ENCODE measurements at regions not wholly inside any gene's neighbourhood (a gene's known extent, or its start where the extent isn't known, plus 50 kb on each side); places are given as distances from the start of the nearest gene placed in this dataset.

DNA sequence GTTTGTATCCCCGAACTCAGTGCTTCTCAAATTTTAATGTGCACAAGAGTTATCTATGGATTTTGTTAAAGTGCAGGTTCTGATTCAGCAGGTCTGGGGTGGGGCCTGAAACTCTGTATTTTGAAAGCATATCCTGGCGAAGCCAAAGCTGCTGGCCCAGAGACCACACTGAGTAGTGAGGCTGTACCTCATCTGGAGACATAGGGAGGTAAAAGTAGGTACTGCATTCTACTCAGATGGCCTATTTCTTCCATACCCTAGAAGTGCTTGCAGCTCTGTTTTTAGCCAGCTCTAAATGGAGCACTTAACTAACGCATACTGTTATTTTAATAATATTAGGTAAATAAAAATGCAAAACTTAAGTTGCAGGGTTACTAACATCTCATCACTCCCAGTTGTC lies 206.2 kb upstream of the PRNP start:
- intact Hi-C loops (cut with DNase I; ENCODE audit: low total_unique reads) (no loop called here), in situ Hi-C loops (cut with MboI; ENCODE audit: low sequenced_read_pairs in 4 of 4) (no loop called here)
- Histone ChIP-seq H3K9me3 (no peaks in the 10 kb centered on the region), H3K4me1 (no peaks in the 10 kb centered on the region), H3K27me3 (no peaks in the 10 kb centered on the region), H3K27ac (no peak overlapping the region), H3K36me3 (no peaks in the 10 kb centered on the region), H3K4me3 (no peak overlapping the region)
- ATAC-seq (no peak), DNase-seq (no peak)
- TF ChIP-seq, protein P1, sequence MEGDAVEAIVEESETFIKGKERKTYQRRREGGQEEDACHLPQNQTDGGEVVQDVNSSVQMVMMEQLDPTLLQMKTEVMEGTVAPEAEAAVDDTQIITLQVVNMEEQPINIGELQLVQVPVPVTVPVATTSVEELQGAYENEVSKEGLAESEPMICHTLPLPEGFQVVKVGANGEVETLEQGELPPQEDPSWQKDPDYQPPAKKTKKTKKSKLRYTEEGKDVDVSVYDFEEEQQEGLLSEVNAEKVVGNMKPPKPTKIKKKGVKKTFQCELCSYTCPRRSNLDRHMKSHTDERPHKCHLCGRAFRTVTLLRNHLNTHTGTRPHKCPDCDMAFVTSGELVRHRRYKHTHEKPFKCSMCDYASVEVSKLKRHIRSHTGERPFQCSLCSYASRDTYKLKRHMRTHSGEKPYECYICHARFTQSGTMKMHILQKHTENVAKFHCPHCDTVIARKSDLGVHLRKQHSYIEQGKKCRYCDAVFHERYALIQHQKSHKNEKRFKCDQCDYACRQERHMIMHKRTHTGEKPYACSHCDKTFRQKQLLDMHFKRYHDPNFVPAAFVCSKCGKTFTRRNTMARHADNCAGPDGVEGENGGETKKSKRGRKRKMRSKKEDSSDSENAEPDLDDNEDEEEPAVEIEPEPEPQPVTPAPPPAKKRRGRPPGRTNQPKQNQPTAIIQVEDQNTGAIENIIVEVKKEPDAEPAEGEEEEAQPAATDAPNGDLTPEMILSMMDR (IDR thresholded peaks at IDR 0.05 in 4 of 5, conservative IDR thresholded peaks at IDR 0.05 in 1 of 5) = no peak
- no peak for TF ChIP-seq POLR2A (IDR thresholded peaks at IDR 0.05)

GRCh38 chr20:4476903-4477500 lies 209.3 kb upstream of the PRNP start:
- TF ChIP-seq, protein P1 (IDR thresholded peaks at IDR 0.05 in 4 of 5, conservative IDR thresholded peaks at IDR 0.05 in 1 of 5) = no peak
- no peak for TF ChIP-seq POLR2A (IDR thresholded peaks at IDR 0.05)
- Histone ChIP-seq H3K9me3 (no peaks in the 10 kb centered on the region), H3K27ac (no peak overlapping the region), H3K4me1 (no peaks in the 10 kb centered on the region), H3K27me3 (no peaks in the 10 kb centered on the region), H3K4me3 (no peak overlapping the region), H3K36me3 (no peaks in the 10 kb centered on the region)
- DNase-seq (no peak), ATAC-seq (no peak)
- in situ Hi-C loops (cut with MboI; ENCODE audit: low sequenced_read_pairs in 4 of 4) (no loop called here), intact Hi-C loops (cut with DNase I; ENCODE audit: low total_unique reads) (no loop called here)

- in situ Hi-C loops (cut with MboI; ENCODE audit: low sequenced_read_pairs in 4 of 4) (no loop called here), intact Hi-C loops (cut with DNase I; ENCODE audit: low total_unique reads) (no loop called here)
- ATAC-seq = no peak
- Histone ChIP-seq H3K4me3 (no peak overlapping the region), H3K9me3 (no peaks in the 10 kb centered on the region), H3K4me1 (no peaks in the 10 kb centered on the region), H3K27ac (no peak overlapping the region), H3K27me3 (no peaks in the 10 kb centered on the region), H3K36me3 (no peaks in the 10 kb centered on the region)
- TF ChIP-seq, protein P1 (IDR thresholded peaks at IDR 0.05 in 4 of 5, conservative IDR thresholded peaks at IDR 0.05 in 1 of 5) = no peak
- TF ChIP-seq POLR2A (IDR thresholded peaks at IDR 0.05) = no peak
- no peak for DNase-seq
Observed at GRCh38 chr20:4472906-4473305, 213.3 kb upstream of the PRNP start.

DNA sequence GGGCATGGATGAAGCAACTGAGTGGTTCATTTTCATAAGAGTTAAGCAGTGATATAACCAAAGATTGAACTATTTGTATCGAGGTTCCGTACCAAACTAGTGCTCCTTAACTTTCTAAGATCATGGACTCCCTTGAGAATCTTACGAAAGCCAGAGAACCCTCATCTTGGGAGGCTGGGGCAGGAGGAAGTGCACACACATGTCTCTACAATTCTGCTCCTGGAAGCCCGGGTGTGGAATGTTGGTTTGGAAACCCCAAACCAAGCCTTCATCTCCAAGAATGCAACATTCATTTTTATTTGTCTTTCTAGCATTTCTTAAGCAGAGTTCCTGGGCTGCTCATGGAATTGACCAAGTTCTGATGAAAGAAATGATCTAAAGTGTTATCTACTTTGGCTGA lies 215.0 kb upstream of the PRNP start:
- ATAC-seq = no peak
- in situ Hi-C loops (cut with MboI; ENCODE audit: low sequenced_read_pairs in 4 of 4) = no loop called here
- no peak for DNase-seq

More for the DNA sequence above, 215.0 kb upstream of the PRNP start:
- Histone ChIP-seq H3K36me3 (no peaks in the 10 kb centered on the region), H3K9me3 (no peaks in the 10 kb centered on the region), H3K4me1 (no peaks in the 10 kb centered on the region), H3K4me3 (no peak overlapping the region), H3K27ac (no peak overlapping the region), H3K27me3 (no peaks in the 10 kb centered on the region)
- TF ChIP-seq POLR2A (IDR thresholded peaks at IDR 0.05) = no peak
- TF ChIP-seq, protein P1 (IDR thresholded peaks at IDR 0.05 in 4 of 5, conservative IDR thresholded peaks at IDR 0.05 in 1 of 5) = no peak
- intact Hi-C loops (cut with DNase I; ENCODE audit: low total_unique reads) = no loop called here

Measured in gastrocnemius medialis (tissue), 4 donors.